ENCODE measurements at regions not wholly inside any gene's neighbourhood (a gene's known extent, or its start where the extent isn't known, plus 50 kb on each side); places are given as distances from the start of the nearest gene placed in this dataset.

GRCh38 chr13:64438084-64438483 is 2792.1 kb downstream of the PCDH9 start:
- TF ChIP-seq CTCF (conservative IDR thresholded peaks at IDR 0.05; ENCODE audit: low read length) (no peak), EZH2phosphoT487 (IDR thresholded peaks at IDR 0.05; ENCODE audit: borderline replicate concordance) (no peak)

All from Loucy (cell line).